ENCODE measurements at regions not wholly inside any gene's neighbourhood (a gene's known extent, or its start where the extent isn't known, plus 50 kb on each side); places are given as distances from the start of the nearest gene placed in this dataset.

DNA sequence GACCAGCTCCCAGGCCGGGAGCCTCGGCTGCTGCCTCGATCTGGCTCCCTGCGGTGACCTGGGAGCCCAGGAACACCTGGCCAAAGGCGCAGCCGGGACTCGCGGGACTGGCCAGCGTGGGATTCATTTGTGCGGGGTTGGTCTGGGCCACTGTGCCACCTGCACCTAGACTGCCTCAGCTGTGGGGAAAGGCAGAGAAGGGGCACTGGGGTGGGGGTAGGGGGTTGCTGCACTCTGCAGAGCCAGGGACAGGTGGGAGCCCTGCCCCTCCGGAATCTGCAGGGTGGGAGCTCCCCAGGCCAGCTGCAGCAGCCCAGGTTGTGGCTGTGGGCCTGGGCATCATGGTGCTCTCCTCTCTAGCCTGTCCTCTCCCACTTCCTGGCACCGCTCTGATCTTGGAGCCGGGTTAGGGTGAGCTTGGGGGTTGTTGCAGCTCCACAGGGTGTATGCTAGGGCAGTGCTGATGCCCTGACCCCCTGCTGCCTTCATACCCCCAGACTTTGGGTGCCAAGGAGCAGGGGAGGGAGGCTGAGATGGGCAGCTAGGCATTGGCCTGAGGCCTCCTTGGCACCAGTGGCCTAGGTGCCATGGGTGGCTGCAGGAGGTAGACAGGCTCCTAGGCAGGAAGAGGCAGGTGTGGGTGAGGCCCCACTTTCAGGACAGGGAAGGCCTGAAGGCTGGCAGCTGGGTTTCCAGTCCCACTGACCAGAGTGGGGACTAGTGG is 57.5 kb upstream of the ETV3 start:
- TF ChIP-seq CTCF (IDR thresholded peaks at IDR 0.05), result no peak
- no peak for TF ChIP-seq POLR2A (IDR thresholded peaks at IDR 0.05)
- TF ChIP-seq POLR2AphosphoS5 (IDR thresholded peaks at IDR 0.05), result no peak

Measured in upper lobe of left lung (tissue), 4 donors.